ENCODE measurements at regions not wholly inside any gene's neighbourhood (a gene's known extent, or its start where the extent isn't known, plus 50 kb on each side); places are given as distances from the start of the nearest gene placed in this dataset.

DNA sequence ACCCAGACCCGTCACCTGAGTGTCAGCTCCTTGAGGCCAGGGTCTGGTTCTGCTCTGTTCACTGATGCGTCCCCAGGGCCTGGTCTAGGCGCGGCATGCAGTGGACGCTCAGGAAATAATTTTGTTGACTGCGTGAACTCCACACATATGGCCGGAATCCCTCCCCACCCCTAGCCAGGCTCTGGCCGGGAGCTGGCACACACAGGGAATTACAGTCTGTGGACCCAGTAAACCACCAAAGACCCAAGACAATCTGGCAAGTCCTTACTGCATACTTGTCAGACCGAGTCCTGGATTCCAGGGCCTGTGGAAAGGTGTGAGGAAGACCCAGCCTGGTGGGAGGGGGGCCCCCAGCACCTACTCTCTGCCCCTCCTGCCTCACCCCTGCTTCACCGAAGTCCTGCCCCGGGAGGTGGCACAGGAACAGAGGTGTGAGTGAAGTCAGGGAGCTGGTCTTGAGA is 113.0 kb upstream of the IER5L start:
- DNase-seq, result no peak
- no peak overlapping the region for H3K9ac ChIP-seq (ENCODE audit: low read depth in 2 of 2, low read length in 2 of 2)

DNA sequence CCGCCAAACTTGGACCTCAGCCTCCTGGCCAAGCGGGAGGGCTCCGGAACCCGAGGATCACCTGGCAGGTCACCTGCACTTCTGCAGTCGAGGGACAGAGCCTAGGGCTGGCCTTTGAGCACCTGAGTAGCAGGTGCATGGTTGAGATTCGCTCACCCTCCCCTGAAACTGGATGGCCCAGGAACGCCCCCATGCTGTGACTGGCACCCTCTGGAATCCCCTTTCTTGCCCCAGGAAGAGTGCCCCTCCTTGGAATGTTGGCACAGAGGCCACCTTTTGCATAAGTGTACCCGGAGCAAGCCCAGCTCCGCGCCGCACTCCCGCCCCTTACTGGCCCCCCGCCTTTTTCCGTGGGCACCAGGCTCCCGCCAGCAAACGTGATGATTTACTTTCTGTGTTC is 112.5 kb upstream of the IER5L start:
- Histone ChIP-seq H3K4me1 (no peaks in the 10 kb centered on the region), H3K4me3 (no peak overlapping the region), H3K27me3 (no peaks in the 10 kb centered on the region), H3K27ac (no peak overlapping the region), H3K36me3 (no peaks in the 10 kb centered on the region), H3K9me3 (no peaks in the 10 kb centered on the region), H3K9ac (ENCODE audit: low read depth in 2 of 2, low read length in 2 of 2) (no peak overlapping the region)
- TF ChIP-seq, protein P1, sequence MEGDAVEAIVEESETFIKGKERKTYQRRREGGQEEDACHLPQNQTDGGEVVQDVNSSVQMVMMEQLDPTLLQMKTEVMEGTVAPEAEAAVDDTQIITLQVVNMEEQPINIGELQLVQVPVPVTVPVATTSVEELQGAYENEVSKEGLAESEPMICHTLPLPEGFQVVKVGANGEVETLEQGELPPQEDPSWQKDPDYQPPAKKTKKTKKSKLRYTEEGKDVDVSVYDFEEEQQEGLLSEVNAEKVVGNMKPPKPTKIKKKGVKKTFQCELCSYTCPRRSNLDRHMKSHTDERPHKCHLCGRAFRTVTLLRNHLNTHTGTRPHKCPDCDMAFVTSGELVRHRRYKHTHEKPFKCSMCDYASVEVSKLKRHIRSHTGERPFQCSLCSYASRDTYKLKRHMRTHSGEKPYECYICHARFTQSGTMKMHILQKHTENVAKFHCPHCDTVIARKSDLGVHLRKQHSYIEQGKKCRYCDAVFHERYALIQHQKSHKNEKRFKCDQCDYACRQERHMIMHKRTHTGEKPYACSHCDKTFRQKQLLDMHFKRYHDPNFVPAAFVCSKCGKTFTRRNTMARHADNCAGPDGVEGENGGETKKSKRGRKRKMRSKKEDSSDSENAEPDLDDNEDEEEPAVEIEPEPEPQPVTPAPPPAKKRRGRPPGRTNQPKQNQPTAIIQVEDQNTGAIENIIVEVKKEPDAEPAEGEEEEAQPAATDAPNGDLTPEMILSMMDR (IDR thresholded peaks at IDR 0.05), result no peak
- intact Hi-C loops (cut with DNase I), result no loop called here
- DNase-seq, result no peak

More for the DNA sequence above, 113.0 kb upstream of the IER5L start:
- TF ChIP-seq, protein P1 (IDR thresholded peaks at IDR 0.05), result no peak
- no peaks in the 10 kb centered on the region for H3K27me3 ChIP-seq
- no peak overlapping the region for H3K27ac ChIP-seq
- intact Hi-C loops (cut with DNase I), result no loop called here
- no peaks in the 10 kb centered on the region for H3K9me3 ChIP-seq
- no peak overlapping the region for H3K4me3 ChIP-seq
- no peaks in the 10 kb centered on the region for H3K36me3 ChIP-seq
- no peaks in the 10 kb centered on the region for H3K4me1 ChIP-seq

DNA sequence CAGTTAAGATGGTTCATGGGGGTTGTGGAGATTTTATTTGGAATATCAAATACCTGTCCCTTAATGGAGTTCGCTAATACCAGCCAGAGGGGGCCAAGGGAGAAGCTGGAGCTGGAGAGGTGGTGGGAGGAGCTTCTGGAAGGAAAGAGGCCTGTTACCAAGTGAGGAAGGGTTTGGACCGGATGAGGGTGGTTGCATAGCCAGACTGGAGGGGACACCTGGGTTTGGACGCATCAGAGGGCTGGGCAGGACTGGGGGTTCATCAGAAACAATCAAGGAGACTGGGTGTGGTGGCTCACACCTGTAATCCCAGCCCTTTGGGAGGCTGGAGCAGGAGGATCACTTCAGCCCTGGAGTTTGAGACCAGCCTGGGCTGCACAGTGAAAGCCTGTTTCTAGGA is 111.8 kb upstream of the IER5L start:
- Histone ChIP-seq H3K27ac (no peak overlapping the region), H3K4me3 (no peak overlapping the region), H3K9me3 (no peaks in the 10 kb centered on the region), H3K4me1 (no peaks in the 10 kb centered on the region), H3K36me3 (no peaks in the 10 kb centered on the region), H3K27me3 (no peaks in the 10 kb centered on the region), H3K9ac (ENCODE audit: low read depth in 2 of 2, low read length in 2 of 2) (no peak overlapping the region)
- TF ChIP-seq, protein P1 (IDR thresholded peaks at IDR 0.05), result no peak
- DNase-seq, result no peak
- intact Hi-C loops (cut with DNase I), result no loop called here

DNA sequence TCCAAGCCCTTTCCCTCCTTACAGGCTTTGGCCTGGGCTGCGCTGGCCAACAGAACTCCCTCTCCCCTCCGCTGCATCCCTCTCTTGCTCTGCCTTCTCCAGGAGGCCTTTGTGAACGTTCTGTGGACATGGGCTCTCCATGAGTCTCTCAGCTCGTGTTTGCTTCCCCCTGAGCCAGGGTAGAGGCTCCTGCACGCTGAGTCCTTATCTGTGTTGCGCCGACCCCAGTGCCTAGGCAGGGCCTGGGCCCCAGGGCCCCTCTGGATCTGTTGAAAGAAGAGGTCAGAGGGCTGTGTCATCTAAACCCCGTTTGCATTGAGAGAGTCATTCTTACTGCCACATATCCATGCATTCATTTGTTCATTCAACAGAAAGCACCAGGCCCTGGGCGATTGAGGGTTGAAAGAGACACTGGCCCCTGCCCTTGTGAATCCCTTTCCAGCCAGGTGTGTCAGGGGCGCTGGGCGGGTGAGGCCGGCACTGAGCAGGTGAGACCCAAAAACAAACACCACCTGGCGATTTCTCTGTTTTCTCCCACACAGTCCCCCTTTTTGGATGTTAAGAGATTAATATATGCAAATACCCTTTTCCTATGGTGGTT is 111.2 kb upstream of the IER5L start:
- TF ChIP-seq, protein P1 (IDR thresholded peaks at IDR 0.05), result no peak
- H3K4me1 ChIP-seq, result no peaks in the 10 kb centered on the region
- no peaks in the 10 kb centered on the region for H3K27me3 ChIP-seq
- intact Hi-C loops (cut with DNase I), result no loop called here
- no peak for DNase-seq
- no peaks in the 10 kb centered on the region for H3K36me3 ChIP-seq
- H3K27ac ChIP-seq, result no peak overlapping the region
- H3K9ac ChIP-seq (ENCODE audit: low read depth in 2 of 2, low read length in 2 of 2), result no peak overlapping the region
- H3K4me3 ChIP-seq, result no peak overlapping the region
- H3K9me3 ChIP-seq, result no peaks in the 10 kb centered on the region

DNA sequence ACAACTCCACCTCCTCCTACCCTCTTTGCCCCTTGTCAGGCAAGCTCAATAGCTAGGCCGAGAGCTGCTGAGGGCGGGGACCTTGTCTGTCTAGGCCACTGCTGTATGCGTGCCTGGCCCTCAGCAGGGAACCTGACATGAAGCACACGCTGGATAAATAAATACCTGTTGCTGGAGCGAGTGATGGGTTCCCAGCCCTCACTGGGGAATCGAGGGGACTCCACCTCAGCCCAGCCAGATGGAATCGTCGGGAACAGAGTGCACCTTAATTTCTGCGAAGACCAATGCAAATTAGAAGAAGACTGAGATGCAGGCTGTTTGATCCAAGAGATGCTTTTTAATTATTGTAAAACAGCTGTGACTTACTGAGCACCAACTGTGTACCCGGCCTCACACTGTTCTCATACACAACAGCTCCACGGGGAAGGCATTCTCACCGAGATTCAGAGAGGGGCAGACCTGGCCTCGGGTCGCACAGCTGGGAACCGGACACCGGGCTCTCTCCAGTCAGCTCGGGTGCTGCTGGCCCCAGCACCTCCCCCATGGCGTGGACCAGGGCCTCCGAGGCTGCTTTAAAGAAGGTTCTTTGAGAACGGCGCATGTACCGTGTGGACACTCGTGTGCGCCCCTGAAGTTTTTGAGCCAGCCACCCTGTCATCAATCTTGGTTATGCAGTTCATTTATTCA is 109.7 kb upstream of the IER5L start:
- Histone ChIP-seq H3K9me3 (no peaks in the 10 kb centered on the region), H3K9ac (ENCODE audit: low read depth in 2 of 2, low read length in 2 of 2) (no peak overlapping the region), H3K36me3 (no peaks in the 10 kb centered on the region), H3K27ac (no peak overlapping the region), H3K27me3 (no peaks in the 10 kb centered on the region), H3K4me1 (no peaks in the 10 kb centered on the region), H3K4me3 (no peak overlapping the region)
- DNase-seq, result no peak
- intact Hi-C loops (cut with DNase I), result no loop called here
- TF ChIP-seq, protein P1 (IDR thresholded peaks at IDR 0.05), result no peak

All from colonic mucosa (tissue), 4 donors.